B cell (primary cell): ENCODE measurements at regions not wholly inside any gene's neighbourhood (a gene's known extent, or its start where the extent isn't known, plus 50 kb on each side); places are given as distances from the start of the nearest gene placed in this dataset.

Experiments
- ATAC-seq: fragments of 200-7000 bp; cut with Tn5 transposase; one replicate; pipeline ENCODE4 v1.10.0; 2021; ENCODE audit warnings: low read depth, mild to moderate bottlenecking, moderate number of reproducible peaks, moderate library complexity
- CTCF ChIA-PET: fragments of 350-600 bp; sonication (Branson Sonifier 250); formaldehyde crosslinking; loops from one replicate; lab custom pipeline; 2021; ENCODE audit warnings: antibody characterized with exemption, inconsistent platforms; lab: Charles Lee
- POLR2A ChIA-PET: fragments of 350-600 bp; sonication (Branson Sonifier 250); formaldehyde crosslinking; loops from one replicate; lab custom pipeline; 2021; ENCODE audit warnings: antibody characterized with exemption; lab: Charles Lee
- DNase-seq: peaks from one replicate; pipeline ENCODE4 v3.0.0; 2013
- H2AFZ ChIP-seq: 2 replicates; pipeline ENCODE4 v1.6.1; 2012; ENCODE audit warnings: mild to moderate bottlenecking, low read depth, low read length; ENCODE audit not compliant: insufficient read depth, poor library complexity, severe bottlenecking
- H3K27ac ChIP-seq, 2 donors: 1 replicate in 1 of 2; 2 replicates in 1 of 2; pipeline ENCODE4 v1.5.1; 2012 to 2013; ENCODE audit warnings: low read length in 2 of 2, mild to moderate bottlenecking in 2 of 2, moderate library complexity in 1 of 2
- H3K27me3 ChIP-seq, 4 experiments: fragments of 200-600 bp in 1 of 4; sonication (generic) in 1 of 4; replicated peaks in 1 of 4; 1 replicate in 2 of 4; 2 replicates in 2 of 4; pipeline versions ENCODE4 v1.6.1 to v1.7.0; 2013 to 2016; ENCODE audit warnings: low read length in 3 of 4, mild to moderate bottlenecking in 2 of 4, mixed read lengths in 1 of 4, moderate library complexity in 1 of 4; ENCODE audit not compliant: insufficient read depth in 4 of 4, control insufficient read depth in 3 of 4; ENCODE audit errors: control extremely low read depth in 1 of 4
- H3K36me3 ChIP-seq, 2 experiments: replicated peaks in 1 of 2; 1 replicate in 1 of 2; 2 replicates in 1 of 2; pipeline versions ENCODE4 v1.6.1 to v1.7.1; 2013; ENCODE audit warnings: low read length in 1 of 2; ENCODE audit not compliant: insufficient read depth in 2 of 2, control insufficient read depth in 1 of 2; ENCODE audit errors: control extremely low read depth in 1 of 2, extremely low read depth in 1 of 2
- H3K4me1 ChIP-seq, 2 donors: fragments of 200-600 bp in 1 of 2; sonication (generic) in 1 of 2; 1 replicate in 1 of 2; 2 replicates in 1 of 2; pipeline versions ENCODE4 v1.5.1 to v1.6.1; 2013 to 2017; ENCODE audit warnings: low read length in 2 of 2; ENCODE audit not compliant: control insufficient read depth in 2 of 2, insufficient read depth in 2 of 2
- H3K4me2 ChIP-seq: replicated peaks from 2 replicates; pipeline ENCODE3; 2012; ENCODE audit warnings: mild to moderate bottlenecking, low read depth, low read length; ENCODE audit not compliant: poor library complexity, severe bottlenecking
- H3K4me3 ChIP-seq, 5 experiments: fragments of 200-600 bp in 1 of 5; sonication (generic) in 1 of 5; 1 replicate in 3 of 5; 2 replicates in 2 of 5; pipeline versions ENCODE4 v1.5.1 to v1.7.0; 2011 to 2016; ENCODE audit warnings: low read length in 4 of 5, mild to moderate bottlenecking in 4 of 5, low read depth in 2 of 5, control low read depth in 1 of 5, moderate library complexity in 1 of 5; ENCODE audit not compliant: insufficient read depth in 1 of 5; ENCODE audit errors: control extremely low read depth in 1 of 5, extremely low read depth in 1 of 5
- H3K79me2 ChIP-seq: fragments of 200-600 bp; sonication (generic); one replicate; pipeline ENCODE4 v1.6.0; 2016; ENCODE audit warnings: low read length; ENCODE audit not compliant: control insufficient read depth, insufficient read depth
- H3K9ac ChIP-seq: fragments of 200-600 bp; sonication (generic); 2 replicates; pipeline ENCODE4 v1.6.1; 2017; ENCODE audit warnings: mild to moderate bottlenecking, low read length, moderate library complexity
- H3K9me3 ChIP-seq, 3 donors: one replicate each; pipeline versions ENCODE4 v1.6.1 to v1.7.1; 2013; ENCODE audit warnings: low read length in 2 of 3; ENCODE audit not compliant: control insufficient read depth in 2 of 3, insufficient read depth in 1 of 3; ENCODE audit errors: control extremely low read depth in 1 of 3
- H4K20me1 ChIP-seq: 2 replicates; pipeline ENCODE4 v1.6.0; 2012; ENCODE audit warnings: mild to moderate bottlenecking, low read length; ENCODE audit not compliant: insufficient read depth, control insufficient read depth, poor library complexity, severe bottlenecking
- H3K27ac Mint-ChIP-seq: one replicate; pipeline ENCODE4 v1.8.0; 2021; ENCODE audit warnings: mixed read lengths
- H3K27me3 Mint-ChIP-seq: one replicate; pipeline ENCODE4 v1.8.0; 2021; ENCODE audit warnings: mixed read lengths
- H3K4me1 Mint-ChIP-seq: one replicate; pipeline ENCODE4 v1.8.0; 2021; ENCODE audit warnings: mixed read lengths
- H3K4me3 Mint-ChIP-seq: one replicate; pipeline ENCODE4 v1.8.0; 2021; ENCODE audit warnings: mixed read lengths
- H3K9me3 Mint-ChIP-seq: one replicate; pipeline ENCODE4 v1.8.0; 2022; ENCODE audit warnings: mixed read lengths; ENCODE audit not compliant: insufficient read depth
- CTCF ChIP-seq: fragments of 200-600 bp; IDR thresholded peaks from one replicate; pipeline ENCODE4 v1.8.0; 2022; ENCODE audit warnings: antibody characterized with exemption, mild to moderate bottlenecking
- EZH2 ChIP-seq: IDR thresholded peaks from 2 replicates; pipeline ENCODE4 v1.6.1; 2012; ENCODE audit warnings: borderline replicate concordance, low read depth, mild to moderate bottlenecking, moderate library complexity, low read length; ENCODE audit not compliant: insufficient read depth, poor library complexity, severe bottlenecking
- WGBS: methylation state at CpG from one replicate; pipeline ENCODE4 v1.1.5; 2013; ENCODE audit warnings: missing lambda C conversion rate; ENCODE audit not compliant: insufficient coverage; 5-methylcytosine and 5-hydroxymethylcytosine counted together
- intact Hi-C: fragments of 100-400 bp; cut with micrococcal nuclease; formaldehyde crosslinking; loops from one replicate; pipeline ENCODE4 v1.10.0; 2022

GRCh38 chr12:75715682-75716081, 204.3 kb upstream of the KRR1 start:
- no peaks in the 10 kb centered on the region for H3K4me1 ChIP-seq
- H3K27me3 Mint-ChIP-seq = peaks cover 10% of the 10 kb centered on the region
- H3K27ac Mint-ChIP-seq = no peak overlapping the region
- WGBS = 95% methylated on average over 6 of the region's 6 CpGs
- POLR2A ChIA-PET = no interaction called here
- TF ChIP-seq EZH2 = no peak
- no peak for TF ChIP-seq CTCF
- H3K9ac ChIP-seq = no peak overlapping the region
- no peak for DNase-seq
- H3K79me2 ChIP-seq = no peaks in the 10 kb centered on the region
- no peaks in the 10 kb centered on the region for H3K4me1 Mint-ChIP-seq
- H3K9me3 ChIP-seq = no peaks in the 10 kb centered on the region
- H3K4me2 ChIP-seq = no peak overlapping the region
- H3K27me3 ChIP-seq = no peaks in the 10 kb centered on the region
- no peak overlapping the region for H3K27ac ChIP-seq
- H2AFZ ChIP-seq = no peak overlapping the region
- no peak overlapping the region for H3K4me3 ChIP-seq
- no peaks in the 10 kb centered on the region for H3K36me3 ChIP-seq
- CTCF ChIA-PET = interaction anchor here (1.0 kb wide), 1 partner anchor 316 kb away, joined by 3 read pairs; the partner anchor contains the start of gene PHLDA1
- intact Hi-C loops = no loop called here
- ATAC-seq = no peak
- H3K4me3 Mint-ChIP-seq = no peak overlapping the region
- H4K20me1 ChIP-seq = no peaks in the 10 kb centered on the region
- no peaks in the 10 kb centered on the region for H3K9me3 Mint-ChIP-seq

GRCh38 chr12:75715323-75715644, 203.9 kb upstream of the KRR1 start:
- WGBS = 94% methylated on average over 3 of the region's 4 CpGs
- H2AFZ ChIP-seq = no peak overlapping the region
- no peak overlapping the region for H3K27ac Mint-ChIP-seq
- H3K27me3 ChIP-seq = no peaks in the 10 kb centered on the region
- no peaks in the 10 kb centered on the region for H3K9me3 ChIP-seq
- intact Hi-C loops = no loop called here
- CTCF ChIA-PET = no interaction called here
- ATAC-seq = no peak
- H3K4me3 Mint-ChIP-seq = no peak overlapping the region
- no peaks in the 10 kb centered on the region for H3K4me1 Mint-ChIP-seq
- POLR2A ChIA-PET = no interaction called here
- no peak overlapping the region for H3K4me3 ChIP-seq
- no peak for DNase-seq
- no peaks in the 10 kb centered on the region for H3K79me2 ChIP-seq
- H3K9me3 Mint-ChIP-seq = no peaks in the 10 kb centered on the region
- H3K4me2 ChIP-seq = no peak overlapping the region
- H3K9ac ChIP-seq = no peak overlapping the region
- no peak overlapping the region for H3K27ac ChIP-seq
- TF ChIP-seq EZH2 = no peak
- no peak for TF ChIP-seq CTCF
- H4K20me1 ChIP-seq = no peaks in the 10 kb centered on the region
- H3K36me3 ChIP-seq = no peaks in the 10 kb centered on the region
- no peaks in the 10 kb centered on the region for H3K4me1 ChIP-seq
- H3K27me3 Mint-ChIP-seq = peaks cover 7% of the 10 kb centered on the region
